CD8-positive, alpha-beta memory T cell (primary cell): ENCODE measurements at regions not wholly inside any gene's neighbourhood (a gene's known extent, or its start where the extent isn't known, plus 50 kb on each side); places are given as distances from the start of the nearest gene placed in this dataset.

Source experiments
- CTCF ChIA-PET: fragments of 350-600 bp; sonication (Branson Sonifier 250); formaldehyde crosslinking; loops from one replicate; lab custom pipeline; 2021; ENCODE audit warnings: antibody characterized with exemption; lab: Charles Lee
- POLR2A ChIA-PET: fragments of 350-600 bp; sonication (Branson Sonifier 250); formaldehyde crosslinking; loops from one replicate; lab custom pipeline; 2021; ENCODE audit warnings: antibody characterized with exemption; lab: Charles Lee
- DNase-seq, 5 donors: peaks; one replicate each; pipeline versions ENCODE4 v3.0.0 to v3.0.0-alpha.2; 2020 to 2022; ENCODE audit warnings: mixed read lengths in 1 of 5
- H3K27ac ChIP-seq: one replicate; pipeline ENCODE4 v1.7.0; 2013; ENCODE audit warnings: low read depth, mild to moderate bottlenecking, low read length, moderate library complexity
- H3K27me3 ChIP-seq: 2 replicates; pipeline ENCODE4 v1.7.0; 2013; ENCODE audit warnings: low read length, mild to moderate bottlenecking; ENCODE audit not compliant: insufficient read depth, poor library complexity, severe bottlenecking
- H3K36me3 ChIP-seq: 2 replicates; pipeline ENCODE4 v1.7.0; 2013; ENCODE audit warnings: mild to moderate bottlenecking, low read length, moderate library complexity; ENCODE audit not compliant: insufficient read depth
- H3K4me1 ChIP-seq: 2 replicates; pipeline ENCODE4 v1.7.0; 2013; ENCODE audit warnings: mild to moderate bottlenecking, low read length, moderate library complexity; ENCODE audit not compliant: insufficient read depth
- H3K4me3 ChIP-seq: 2 replicates; pipeline ENCODE4 v1.7.0; 2013; ENCODE audit warnings: mild to moderate bottlenecking, low read length
- H3K9me3 ChIP-seq: 2 replicates; pipeline ENCODE4 v1.7.0; 2013; ENCODE audit warnings: mild to moderate bottlenecking, low read length
- H3K27ac Mint-ChIP-seq, 8 donors: one replicate each; pipeline ENCODE4 v1.8.0; 2020 to 2021; ENCODE audit warnings: mixed read lengths in 8 of 8, mild to moderate bottlenecking in 6 of 8, inconsistent platforms in 3 of 8, moderate library complexity in 3 of 8
- H3K27me3 Mint-ChIP-seq, 2 donors: one replicate each; pipeline ENCODE4 v1.8.0; 2020 to 2021; ENCODE audit warnings: mixed read lengths in 2 of 2, mild to moderate bottlenecking in 1 of 2, moderate library complexity in 1 of 2
- H3K36me3 Mint-ChIP-seq, 3 donors: one replicate each; pipeline ENCODE4 v1.8.0; 2020 to 2021; ENCODE audit warnings: mixed read lengths in 3 of 3, inconsistent platforms in 1 of 3, mild to moderate bottlenecking in 1 of 3
- H3K4me1 Mint-ChIP-seq, 3 donors: one replicate each; pipeline ENCODE4 v1.8.0; 2020 to 2021; ENCODE audit warnings: mixed read lengths in 3 of 3, inconsistent platforms in 1 of 3, mild to moderate bottlenecking in 1 of 3
- H3K4me3 Mint-ChIP-seq, 7 donors: one replicate each; pipeline ENCODE4 v1.8.0; 2020 to 2021; ENCODE audit warnings: mixed read lengths in 7 of 7, mild to moderate bottlenecking in 6 of 7, moderate library complexity in 4 of 7, inconsistent platforms in 2 of 7
- H3K9me3 Mint-ChIP-seq, 5 donors: one replicate each; pipeline ENCODE4 v1.8.0; 2020 to 2022; ENCODE audit warnings: mixed read lengths in 5 of 5, mild to moderate bottlenecking in 3 of 5, moderate library complexity in 2 of 5, inconsistent platforms in 1 of 5

DNA sequence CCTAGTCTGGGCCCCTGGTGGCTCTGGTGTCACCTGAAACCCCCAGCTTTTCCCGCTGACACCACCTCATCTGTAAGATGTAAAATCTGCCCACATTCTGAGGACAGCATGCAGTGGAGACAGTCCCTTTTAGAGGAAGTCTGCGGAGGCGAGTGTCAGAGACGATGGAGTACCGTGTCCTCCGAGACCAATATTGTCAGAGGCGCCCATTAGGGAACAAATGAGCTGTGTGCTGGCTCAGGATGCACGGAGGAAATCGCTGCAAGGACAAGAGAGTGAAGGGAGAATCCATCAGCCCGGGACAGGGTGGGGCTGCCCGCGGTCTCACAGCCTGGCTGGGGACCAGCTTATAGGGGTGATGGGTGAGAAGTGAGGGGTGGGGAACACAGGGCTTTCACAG, 214.8 kb downstream of the MATN1 start:
- Mint-ChIP-seq H3K36me3 (no peaks in the 10 kb centered on the region), H3K9me3 (peaks cover 0 to 4% (median 0%) of the 10 kb centered on the region in 5 donors), H3K27me3 (peaks cover 14 to 40% of the 10 kb centered on the region in 2 donors), H3K27ac (no peak overlapping the region), H3K4me3 (no peak overlapping the region), H3K4me1 (no peaks in the 10 kb centered on the region)
- no peak for DNase-seq
- Histone ChIP-seq H3K9me3 (no peaks in the 10 kb centered on the region), H3K27ac (no peak overlapping the region), H3K36me3 (no peaks in the 10 kb centered on the region), H3K4me3 (no peak overlapping the region), H3K27me3 (no peaks in the 10 kb centered on the region), H3K4me1 (no peaks in the 10 kb centered on the region)
- POLR2A ChIA-PET = no interaction called here
- CTCF ChIA-PET = no interaction called here

- no peak for DNase-seq
- H3K9me3 Mint-ChIP-seq = peaks cover under 1 to 4% (median under 1%) of the 10 kb centered on the region in 5 donors
Measured at GRCh38 chr1:30508175-30508448, 215.3 kb downstream of the MATN1 start.

GRCh38 chr1:30507401-30508174, 215.8 kb downstream of the MATN1 start:
- H3K27ac ChIP-seq = no peak overlapping the region
- Mint-ChIP-seq H3K9me3 (peaks cover 2 to 7% (median 4%) of the 10 kb centered on the region in 5 donors), H3K4me1 (no peaks in the 10 kb centered on the region), H3K4me3 (no peak overlapping the region), H3K36me3 (no peaks in the 10 kb centered on the region), H3K27me3 (peaks cover 11 to 40% of the 10 kb centered on the region in 2 donors), H3K27ac (no peak overlapping the region)
- H3K27me3 ChIP-seq = no peaks in the 10 kb centered on the region
- H3K36me3 ChIP-seq = no peaks in the 10 kb centered on the region
- ChIA-PET CTCF (no interaction called here), POLR2A (no interaction called here)
- no peak for DNase-seq
- H3K4me3 ChIP-seq = no peak overlapping the region
- H3K4me1 ChIP-seq = no peaks in the 10 kb centered on the region
- H3K9me3 ChIP-seq = no peaks in the 10 kb centered on the region

More at GRCh38 chr1:30508175-30508448, 215.3 kb downstream of the MATN1 start:
- no peak overlapping the region for H3K4me3 Mint-ChIP-seq
- H3K27ac Mint-ChIP-seq = no peak overlapping the region
- no peaks in the 10 kb centered on the region for H3K9me3 ChIP-seq
- peaks cover 14 to 40% of the 10 kb centered on the region in 2 donors for H3K27me3 Mint-ChIP-seq
- POLR2A ChIA-PET = no interaction called here
- no peaks in the 10 kb centered on the region for H3K4me1 Mint-ChIP-seq
- no peak overlapping the region for H3K4me3 ChIP-seq
- no peaks in the 10 kb centered on the region for H3K36me3 ChIP-seq
- H3K27ac ChIP-seq = no peak overlapping the region
- CTCF ChIA-PET = no interaction called here
- no peaks in the 10 kb centered on the region for H3K36me3 Mint-ChIP-seq
- H3K4me1 ChIP-seq = no peaks in the 10 kb centered on the region
- H3K27me3 ChIP-seq = no peaks in the 10 kb centered on the region

GRCh38 chr1:30507016-30507312, 216.4 kb downstream of the MATN1 start:
- no peak overlapping the region for H3K27ac Mint-ChIP-seq
- H3K9me3 Mint-ChIP-seq = peaks cover 2 to 9% (median 4%) of the 10 kb centered on the region in 5 donors
- DNase-seq = no peak
- no peaks in the 10 kb centered on the region for H3K36me3 ChIP-seq
- POLR2A ChIA-PET = no interaction called here
- no peaks in the 10 kb centered on the region for H3K9me3 ChIP-seq
- no peaks in the 10 kb centered on the region for H3K4me1 Mint-ChIP-seq
- H3K4me1 ChIP-seq = no peaks in the 10 kb centered on the region
- no peak overlapping the region for H3K4me3 Mint-ChIP-seq
- H3K4me3 ChIP-seq = no peak overlapping the region
- H3K27me3 ChIP-seq = no peaks in the 10 kb centered on the region
- CTCF ChIA-PET = no interaction called here
- H3K27ac ChIP-seq = no peak overlapping the region
- H3K36me3 Mint-ChIP-seq = no peaks in the 10 kb centered on the region
- peaks cover 10 to 37% of the 10 kb centered on the region in 2 donors for H3K27me3 Mint-ChIP-seq

DNA sequence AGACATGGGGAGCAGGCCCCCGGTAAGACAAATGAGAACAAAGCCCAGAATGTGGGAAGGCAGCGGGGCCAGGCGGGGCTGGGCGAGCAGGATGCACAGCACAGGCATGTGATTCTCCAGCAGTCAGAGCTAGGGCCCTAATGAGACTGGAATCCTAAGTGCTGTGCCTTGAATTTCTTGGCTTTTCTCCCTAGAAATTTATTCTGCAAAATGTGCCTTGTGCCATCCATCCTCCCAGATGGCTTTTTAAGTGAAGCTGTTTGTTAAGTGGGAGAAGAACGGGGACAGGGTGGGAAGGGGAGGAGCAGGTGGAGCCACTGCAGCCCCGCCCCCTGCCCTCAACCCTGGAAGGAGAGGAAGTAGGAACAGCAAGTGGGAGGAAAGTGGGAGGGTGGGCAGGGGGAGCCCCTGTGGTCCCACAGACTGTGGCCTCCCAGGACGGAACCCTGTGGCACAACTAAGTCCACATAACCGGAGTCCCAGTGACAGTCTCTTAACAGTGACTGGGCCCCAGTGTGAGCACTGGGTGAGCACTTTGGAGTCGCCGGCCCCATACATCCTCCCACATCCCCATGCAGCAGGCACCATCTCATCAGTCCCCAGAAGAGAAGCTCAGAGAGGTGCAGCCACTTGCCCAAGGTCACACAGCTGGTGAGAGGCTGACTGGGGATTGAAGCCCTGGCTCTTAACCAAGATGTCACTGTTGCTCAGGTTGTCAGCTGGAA, 216.9 kb downstream of the MATN1 start:
- Mint-ChIP-seq H3K27ac (no peak overlapping the region), H3K36me3 (peaks cover 0 to under 1% (median 0%) of the 10 kb centered on the region in 3 donors), H3K4me1 (no peaks in the 10 kb centered on the region), H3K27me3 (peaks cover 10 to 34% of the 10 kb centered on the region in 2 donors), H3K4me3 (no peak overlapping the region), H3K9me3 (peaks cover 2 to 7% (median 7%) of the 10 kb centered on the region in 5 donors)
- ChIA-PET POLR2A (no interaction called here), CTCF (no interaction called here)
- Histone ChIP-seq H3K4me3 (no peak overlapping the region), H3K9me3 (no peaks in the 10 kb centered on the region), H3K27ac (no peak overlapping the region), H3K27me3 (no peaks in the 10 kb centered on the region), H3K36me3 (no peaks in the 10 kb centered on the region), H3K4me1 (no peaks in the 10 kb centered on the region)
- no peak for DNase-seq

DNA sequence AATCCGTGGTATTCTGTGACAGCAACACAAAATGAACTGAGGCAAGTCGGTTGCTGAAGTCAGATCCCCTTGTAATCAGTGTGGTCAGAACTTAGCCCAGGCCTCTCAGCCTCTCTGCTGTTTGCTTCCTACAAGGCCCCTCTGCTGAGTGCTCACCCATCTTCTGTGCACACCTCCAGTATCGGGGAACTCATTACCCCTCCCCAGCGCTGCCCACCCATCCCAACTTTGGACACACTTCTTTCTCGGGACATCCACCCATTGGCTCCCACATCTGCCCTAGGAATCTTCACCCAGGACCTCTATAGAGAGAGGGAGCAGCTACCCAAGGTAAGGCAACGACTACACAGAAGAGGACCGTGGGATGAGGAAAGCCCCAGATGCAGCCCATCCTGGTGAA, 217.5 kb downstream of the MATN1 start:
- Mint-ChIP-seq H3K27ac (no peak overlapping the region), H3K27me3 (peaks cover 10 to 33% of the 10 kb centered on the region in 2 donors), H3K4me3 (no peak overlapping the region), H3K4me1 (no peaks in the 10 kb centered on the region), H3K9me3 (peaks cover 5 to 13% (median 10%) of the 10 kb centered on the region in 5 donors), H3K36me3 (peaks cover 0 to 5% (median 0%) of the 10 kb centered on the region in 3 donors)
- ChIA-PET CTCF (no interaction called here), POLR2A (no interaction called here)
- DNase-seq = no peak
- no peaks in the 10 kb centered on the region for H3K27me3 ChIP-seq
- H3K4me3 ChIP-seq = no peak overlapping the region
- H3K9me3 ChIP-seq = no peaks in the 10 kb centered on the region
- no peak overlapping the region for H3K27ac ChIP-seq
- no peaks in the 10 kb centered on the region for H3K4me1 ChIP-seq
- no peaks in the 10 kb centered on the region for H3K36me3 ChIP-seq

DNA sequence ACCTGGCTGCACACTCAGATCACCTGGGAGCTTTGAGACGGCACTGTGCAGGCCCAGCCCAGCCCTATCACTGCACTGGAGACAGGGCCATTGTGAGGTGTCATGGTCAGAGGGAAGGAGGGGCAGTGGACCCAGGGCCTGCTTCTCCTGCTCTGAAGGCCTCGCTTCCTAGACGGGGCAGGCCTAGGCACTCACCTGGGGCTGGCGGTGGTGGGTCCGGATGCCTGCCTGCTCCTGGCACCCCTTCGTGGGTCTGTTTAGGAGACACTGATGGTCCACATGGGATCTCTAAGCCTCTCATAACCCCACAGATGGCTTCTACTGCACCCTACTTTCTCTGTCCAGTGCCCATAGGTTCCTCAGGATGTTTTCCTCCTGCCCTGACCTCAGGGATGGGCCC, 230.9 kb downstream of the MATN1 start:
- ChIA-PET CTCF (no interaction called here), POLR2A (no interaction called here)
- H3K27me3 Mint-ChIP-seq = peaks cover 5 to 6% of the 10 kb centered on the region in 2 donors
- H3K9me3 ChIP-seq = no peaks in the 10 kb centered on the region
- H3K27ac Mint-ChIP-seq = no peak overlapping the region
- no peaks in the 10 kb centered on the region for H3K36me3 ChIP-seq
- H3K27ac ChIP-seq = no peak overlapping the region
- DNase-seq = no peak
- no peaks in the 10 kb centered on the region for H3K4me1 ChIP-seq
- H3K4me1 Mint-ChIP-seq = no peaks in the 10 kb centered on the region
- H3K27me3 ChIP-seq = no peaks in the 10 kb centered on the region
- H3K4me3 ChIP-seq = no peak overlapping the region
- no peak overlapping the region for H3K4me3 Mint-ChIP-seq
- no peaks in the 10 kb centered on the region for H3K36me3 Mint-ChIP-seq
- peaks cover 0 to 9% (median 2%) of the 10 kb centered on the region in 5 donors for H3K9me3 Mint-ChIP-seq

- Histone ChIP-seq H3K36me3 (no peaks in the 10 kb centered on the region), H3K4me1 (no peaks in the 10 kb centered on the region), H3K27ac (no peak overlapping the region), H3K4me3 (no peak overlapping the region), H3K27me3 (no peaks in the 10 kb centered on the region), H3K9me3 (no peaks in the 10 kb centered on the region)
- peaks cover 0 to 9% (median 2%) of the 10 kb centered on the region in 5 donors for H3K9me3 Mint-ChIP-seq
- ChIA-PET CTCF (no interaction called here), POLR2A (no interaction called here)
- peak in 1 of 5 donors; percentile 21 for DNase-seq
- no peaks in the 10 kb centered on the region for H3K4me1 Mint-ChIP-seq
- H3K27ac Mint-ChIP-seq = no peak overlapping the region
- no peaks in the 10 kb centered on the region for H3K36me3 Mint-ChIP-seq
- peaks cover 5 to 6% of the 10 kb centered on the region in 2 donors for H3K27me3 Mint-ChIP-seq
- no peak overlapping the region for H3K4me3 Mint-ChIP-seq
Measured at GRCh38 chr1:30491831-30492230, 231.6 kb downstream of the MATN1 start.
